ENCODE measurements at regions not wholly inside any gene's neighbourhood (a gene's known extent, or its start where the extent isn't known, plus 50 kb on each side); places are given as distances from the start of the nearest gene placed in this dataset.

DNA sequence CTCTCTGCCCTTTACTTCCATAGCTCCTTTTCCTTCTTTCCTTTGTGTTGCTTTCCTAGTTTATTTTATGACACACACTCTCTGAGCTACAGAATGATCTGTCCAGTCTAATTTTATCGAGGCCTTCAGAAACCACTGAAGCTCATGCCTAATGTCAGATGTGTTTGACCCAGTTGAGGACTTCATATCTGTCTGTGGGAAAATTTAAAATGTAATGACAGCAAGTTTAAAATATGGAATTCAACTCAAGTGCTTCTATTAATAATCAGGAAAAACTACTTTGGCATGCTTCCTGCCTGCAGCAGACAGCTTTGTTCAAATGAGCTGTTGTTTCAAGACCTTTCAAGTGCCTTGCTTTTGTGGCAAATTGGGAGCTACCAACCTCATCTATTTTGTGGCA is 261.8 kb upstream of the MTNR1B start:
- Mint-ChIP-seq H3K27ac (no peak overlapping the region), H3K4me1 (ENCODE audit: low read depth) (peaks cover 4% of the 10 kb centered on the region), H3K9me3 (ENCODE audit: low read depth) (no peaks in the 10 kb centered on the region)

DNA sequence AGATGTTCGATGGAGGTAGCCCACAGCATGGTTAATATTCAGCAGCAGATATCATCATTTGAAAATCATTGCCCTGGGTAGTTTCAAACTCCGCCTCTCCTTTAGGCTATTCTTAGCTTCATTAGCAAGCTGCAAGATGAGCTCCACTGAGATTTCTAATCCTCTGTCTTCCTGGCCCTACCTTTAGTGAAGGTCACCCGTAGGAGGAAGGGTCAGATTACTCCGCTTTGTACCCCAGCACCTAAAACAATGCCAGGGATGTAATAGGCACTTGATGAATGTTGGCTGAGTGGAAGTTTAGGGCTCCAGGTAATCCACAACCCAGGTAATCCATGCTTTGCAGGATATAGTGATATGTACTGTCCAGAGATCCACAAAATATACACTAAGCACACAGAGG is 260.1 kb upstream of the MTNR1B start:
- DNase-seq (ENCODE audit: low spot score, unreplicated experiment), result no peak
- no peaks in the 10 kb centered on the region for H3K36me3 Mint-ChIP-seq (ENCODE audit: insufficient read depth)
- no peaks in the 10 kb centered on the region for H3K9me3 Mint-ChIP-seq (ENCODE audit: low read depth)
- no peaks in the 10 kb centered on the region for H3K27me3 Mint-ChIP-seq
- TF ChIP-seq, protein P1, sequence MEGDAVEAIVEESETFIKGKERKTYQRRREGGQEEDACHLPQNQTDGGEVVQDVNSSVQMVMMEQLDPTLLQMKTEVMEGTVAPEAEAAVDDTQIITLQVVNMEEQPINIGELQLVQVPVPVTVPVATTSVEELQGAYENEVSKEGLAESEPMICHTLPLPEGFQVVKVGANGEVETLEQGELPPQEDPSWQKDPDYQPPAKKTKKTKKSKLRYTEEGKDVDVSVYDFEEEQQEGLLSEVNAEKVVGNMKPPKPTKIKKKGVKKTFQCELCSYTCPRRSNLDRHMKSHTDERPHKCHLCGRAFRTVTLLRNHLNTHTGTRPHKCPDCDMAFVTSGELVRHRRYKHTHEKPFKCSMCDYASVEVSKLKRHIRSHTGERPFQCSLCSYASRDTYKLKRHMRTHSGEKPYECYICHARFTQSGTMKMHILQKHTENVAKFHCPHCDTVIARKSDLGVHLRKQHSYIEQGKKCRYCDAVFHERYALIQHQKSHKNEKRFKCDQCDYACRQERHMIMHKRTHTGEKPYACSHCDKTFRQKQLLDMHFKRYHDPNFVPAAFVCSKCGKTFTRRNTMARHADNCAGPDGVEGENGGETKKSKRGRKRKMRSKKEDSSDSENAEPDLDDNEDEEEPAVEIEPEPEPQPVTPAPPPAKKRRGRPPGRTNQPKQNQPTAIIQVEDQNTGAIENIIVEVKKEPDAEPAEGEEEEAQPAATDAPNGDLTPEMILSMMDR (IDR thresholded peaks at IDR 0.05; ENCODE audit: unreplicated experiment), result no peak
- H3K4me1 Mint-ChIP-seq (ENCODE audit: low read depth), result peaks cover 9% of the 10 kb centered on the region
- no peak overlapping the region for H3K27ac Mint-ChIP-seq
- no peak overlapping the region for H3K4me3 Mint-ChIP-seq (ENCODE audit: low read depth)

More for the DNA sequence above, 261.8 kb upstream of the MTNR1B start:
- Mint-ChIP-seq H3K4me3 (ENCODE audit: low read depth) (no peak overlapping the region), H3K36me3 (ENCODE audit: insufficient read depth) (no peaks in the 10 kb centered on the region), H3K27me3 (no peaks in the 10 kb centered on the region)
- DNase-seq (ENCODE audit: low spot score, unreplicated experiment), result no peak
- TF ChIP-seq, protein P1 (IDR thresholded peaks at IDR 0.05; ENCODE audit: unreplicated experiment), result no peak

DNA sequence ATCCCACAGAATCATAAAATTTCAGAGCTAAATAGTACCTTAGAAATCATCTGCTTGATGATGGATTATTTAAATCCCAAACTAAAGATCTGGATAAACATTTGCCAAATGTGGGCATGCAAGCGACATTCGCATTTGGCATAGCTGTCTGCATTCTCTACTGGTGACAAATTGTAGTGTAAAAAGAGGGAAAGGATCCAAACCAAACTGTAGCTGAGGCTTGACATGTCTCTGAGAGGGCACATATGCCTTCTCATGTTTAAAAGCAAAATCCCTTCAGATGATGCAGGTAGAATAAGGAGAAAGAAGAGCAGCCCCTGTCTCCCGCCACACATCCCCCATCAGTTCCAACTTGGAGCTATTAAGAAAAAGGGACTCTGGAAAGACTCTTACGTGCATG is 257.5 kb upstream of the MTNR1B start:
- no peak overlapping the region for H3K27ac Mint-ChIP-seq

DNA sequence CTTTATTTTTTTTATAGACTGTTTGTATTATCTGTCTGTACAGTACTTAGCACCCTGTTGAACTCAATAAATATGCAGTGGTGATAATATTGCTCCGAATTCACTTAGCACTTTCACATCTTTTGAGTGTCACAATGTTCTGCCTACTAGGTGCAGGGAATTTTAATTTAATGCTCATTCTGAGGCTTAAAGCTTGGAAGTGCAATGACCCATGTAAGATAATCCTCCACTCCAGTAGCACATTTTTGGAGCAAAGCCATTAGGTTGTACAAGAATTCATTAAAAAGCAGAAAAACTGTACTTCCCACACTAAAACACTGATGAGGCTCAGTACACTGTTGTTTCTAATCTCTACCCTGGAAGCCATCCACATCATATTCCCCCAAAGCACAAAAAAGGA is 255.3 kb upstream of the MTNR1B start:
- TF ChIP-seq, protein P1 (IDR thresholded peaks at IDR 0.05; ENCODE audit: unreplicated experiment), result no peak
- Mint-ChIP-seq H3K4me3 (ENCODE audit: low read depth) (no peak overlapping the region), H3K27ac (no peak overlapping the region), H3K36me3 (ENCODE audit: insufficient read depth) (no peaks in the 10 kb centered on the region), H3K9me3 (ENCODE audit: low read depth) (peaks cover 3% of the 10 kb centered on the region), H3K27me3 (peaks cover 3% of the 10 kb centered on the region), H3K4me1 (ENCODE audit: low read depth) (peaks cover 9% of the 10 kb centered on the region)
- no peak for DNase-seq (ENCODE audit: low spot score, unreplicated experiment)

More for the DNA sequence above, 257.5 kb upstream of the MTNR1B start:
- no peak for DNase-seq (ENCODE audit: low spot score, unreplicated experiment)
- Mint-ChIP-seq H3K27me3 (peaks cover 3% of the 10 kb centered on the region), H3K4me3 (ENCODE audit: low read depth) (no peak overlapping the region), H3K36me3 (ENCODE audit: insufficient read depth) (no peaks in the 10 kb centered on the region), H3K9me3 (ENCODE audit: low read depth) (peaks cover 3% of the 10 kb centered on the region), H3K4me1 (ENCODE audit: low read depth) (peaks cover 9% of the 10 kb centered on the region)
- TF ChIP-seq, protein P1 (IDR thresholded peaks at IDR 0.05; ENCODE audit: unreplicated experiment), result no peak

DNA sequence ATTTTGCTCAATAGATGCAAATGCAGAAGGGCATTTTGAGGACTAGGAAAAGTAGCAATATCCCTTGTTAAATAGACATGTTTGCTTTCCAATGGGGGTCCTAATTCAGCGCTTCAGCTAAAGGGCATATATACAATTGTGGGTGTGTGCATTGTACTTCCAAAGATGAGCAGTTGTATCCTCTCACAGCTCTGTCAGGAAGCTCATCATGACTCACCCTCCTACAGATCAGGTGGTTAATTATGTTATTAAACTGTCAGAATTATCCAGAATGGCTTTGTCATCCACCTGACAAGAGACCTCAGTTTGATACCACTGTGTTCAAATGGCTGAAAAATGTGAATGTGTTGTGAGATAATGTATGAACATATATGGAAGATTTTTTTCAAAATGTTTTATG is 252.2 kb upstream of the MTNR1B start:
- no peak for DNase-seq (ENCODE audit: low spot score, unreplicated experiment)
- Mint-ChIP-seq H3K4me3 (ENCODE audit: low read depth) (no peak overlapping the region), H3K27ac (no peak overlapping the region), H3K9me3 (ENCODE audit: low read depth) (peaks cover 3% of the 10 kb centered on the region), H3K4me1 (ENCODE audit: low read depth) (peaks cover 6% of the 10 kb centered on the region), H3K27me3 (peaks cover 3% of the 10 kb centered on the region), H3K36me3 (ENCODE audit: insufficient read depth) (no peaks in the 10 kb centered on the region)
- TF ChIP-seq, protein P1 (IDR thresholded peaks at IDR 0.05; ENCODE audit: unreplicated experiment), result no peak

All from progenitor cell of endocrine pancreas (in vitro differentiated cells).